Brain microvascular endothelial cell (primary cell): ENCODE measurements at regions not wholly inside any gene's neighbourhood (a gene's known extent, or its start where the extent isn't known, plus 50 kb on each side); places are given as distances from the start of the nearest gene placed in this dataset.
A peak's percentile ranks its signal among the peaks of the same experiment; 100 is the strongest.

Experiments
- DNase-seq: peaks from one replicate; pipeline ENCODE4 v3.0.0-alpha.2; 2020
- H3K27ac ChIP-seq: fragments of 250-450 bp; sonication (Bioruptor Pico); 2 replicates; pipeline ENCODE4 v1.5.1; 2020; ENCODE audit warnings: mild to moderate bottlenecking, moderate library complexity
- H3K27me3 ChIP-seq: fragments of 250-450 bp; sonication (Bioruptor Pico); replicated peaks from 2 replicates; pipeline ENCODE4 v1.5.1; 2020; ENCODE audit warnings: mild to moderate bottlenecking
- H3K36me3 ChIP-seq: fragments of 250-450 bp; sonication (Bioruptor Pico); replicated peaks from 2 replicates; pipeline ENCODE4 v1.5.1; 2020; ENCODE audit warnings: mild to moderate bottlenecking
- H3K4me3 ChIP-seq: 2 replicates; pipeline ENCODE4 v1.5.1; 2011; ENCODE audit warnings: low read depth, mild to moderate bottlenecking, control low read depth, low read length, moderate library complexity
- in situ Hi-C: cut with HindIII; loops from 2 replicates; pipeline ENCODE4 v1.10.0; 2017; ENCODE audit warnings: low sequenced_read_pairs, low pct_ligation_motif_present
- TF ChIP-seq, protein P1 (sequence below): IDR thresholded peaks from 2 replicates; pipeline ENCODE4 v1.5.1; 2011; ENCODE audit warnings: low read depth, mild to moderate bottlenecking, moderate library complexity, low read length, control low read depth, inconsistent platforms; ENCODE audit errors: missing control alignments

DNA sequence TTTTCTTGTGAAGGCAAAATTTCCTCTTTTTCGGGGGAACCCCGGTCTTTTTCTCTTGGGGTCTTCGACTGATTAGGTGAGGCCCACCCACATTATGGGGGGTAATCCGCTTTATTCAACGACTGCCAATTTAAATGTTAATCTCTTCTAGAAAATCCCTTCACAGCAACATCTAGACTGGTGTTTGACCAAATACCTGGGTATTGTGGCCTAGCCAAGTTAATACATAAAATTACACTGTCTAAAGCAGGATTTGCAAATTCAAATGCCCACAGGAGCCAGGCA is 170.0 kb upstream of the FOXN3 start:
- H3K4me3 ChIP-seq, result no peak overlapping the region
- H3K27ac ChIP-seq, result no peak overlapping the region
- in situ Hi-C loops, result no loop called here
- H3K36me3 ChIP-seq, result no peaks in the 10 kb centered on the region
- TF ChIP-seq, protein P1, sequence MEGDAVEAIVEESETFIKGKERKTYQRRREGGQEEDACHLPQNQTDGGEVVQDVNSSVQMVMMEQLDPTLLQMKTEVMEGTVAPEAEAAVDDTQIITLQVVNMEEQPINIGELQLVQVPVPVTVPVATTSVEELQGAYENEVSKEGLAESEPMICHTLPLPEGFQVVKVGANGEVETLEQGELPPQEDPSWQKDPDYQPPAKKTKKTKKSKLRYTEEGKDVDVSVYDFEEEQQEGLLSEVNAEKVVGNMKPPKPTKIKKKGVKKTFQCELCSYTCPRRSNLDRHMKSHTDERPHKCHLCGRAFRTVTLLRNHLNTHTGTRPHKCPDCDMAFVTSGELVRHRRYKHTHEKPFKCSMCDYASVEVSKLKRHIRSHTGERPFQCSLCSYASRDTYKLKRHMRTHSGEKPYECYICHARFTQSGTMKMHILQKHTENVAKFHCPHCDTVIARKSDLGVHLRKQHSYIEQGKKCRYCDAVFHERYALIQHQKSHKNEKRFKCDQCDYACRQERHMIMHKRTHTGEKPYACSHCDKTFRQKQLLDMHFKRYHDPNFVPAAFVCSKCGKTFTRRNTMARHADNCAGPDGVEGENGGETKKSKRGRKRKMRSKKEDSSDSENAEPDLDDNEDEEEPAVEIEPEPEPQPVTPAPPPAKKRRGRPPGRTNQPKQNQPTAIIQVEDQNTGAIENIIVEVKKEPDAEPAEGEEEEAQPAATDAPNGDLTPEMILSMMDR, result no peak
- H3K27me3 ChIP-seq, result no peaks in the 10 kb centered on the region
- no peak for DNase-seq

GRCh38 chr14:89586258-89587135 is 169.5 kb upstream of the FOXN3 start:
- in situ Hi-C loops, result no loop called here
- Histone ChIP-seq H3K36me3 (no peaks in the 10 kb centered on the region), H3K27me3 (no peaks in the 10 kb centered on the region), H3K4me3 (no peak overlapping the region), H3K27ac (no peak overlapping the region)
- no peak for DNase-seq
- TF ChIP-seq, protein P1, result no peak

DNA sequence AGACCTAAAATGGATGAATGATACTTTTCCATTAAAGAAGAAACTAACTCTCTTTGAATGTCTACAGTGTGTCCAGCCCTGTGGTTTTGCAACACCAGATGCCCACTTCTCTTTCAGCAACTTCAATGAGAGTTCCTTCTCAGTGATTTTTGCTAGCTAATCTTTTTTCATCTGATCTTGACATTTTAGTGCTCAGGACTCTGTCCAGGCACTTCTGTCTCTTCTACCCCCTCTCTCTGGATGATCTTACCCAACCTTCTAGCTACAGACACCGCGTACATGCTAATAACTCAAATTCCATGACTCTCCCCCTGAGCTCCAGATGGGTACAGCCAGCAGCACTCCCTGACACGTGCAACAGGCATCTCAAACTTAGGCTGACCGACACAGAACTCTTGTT is 161.1 kb upstream of the FOXN3 start:
- TF ChIP-seq, protein P1, result no peak
- DNase-seq, result peak; percentile 6
- no peaks in the 10 kb centered on the region for H3K36me3 ChIP-seq
- no peak overlapping the region for H3K4me3 ChIP-seq
- H3K27ac ChIP-seq, result no peak overlapping the region
- in situ Hi-C loops, result no loop called here
- no peaks in the 10 kb centered on the region for H3K27me3 ChIP-seq

DNA sequence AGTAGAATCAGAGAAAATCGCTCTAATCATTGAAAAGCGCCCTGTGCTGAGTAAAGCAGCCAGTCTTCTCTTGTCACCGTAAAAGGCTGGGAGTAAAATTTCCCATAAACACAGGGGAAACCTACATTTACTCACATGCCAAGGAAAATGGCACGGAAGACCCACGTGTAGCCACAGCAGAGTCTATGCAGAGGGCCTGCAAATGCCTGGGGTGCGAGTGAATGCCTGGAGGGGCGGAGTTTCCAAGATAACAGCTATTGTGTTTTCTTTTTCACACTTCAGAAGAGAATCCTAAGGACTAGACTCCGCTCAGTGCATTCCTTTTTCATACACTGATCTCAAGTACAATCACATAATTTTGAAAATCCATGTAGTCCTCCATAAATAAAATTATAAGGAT is 159.9 kb upstream of the FOXN3 start:
- no peaks in the 10 kb centered on the region for H3K36me3 ChIP-seq
- no peak for DNase-seq
- no peaks in the 10 kb centered on the region for H3K27me3 ChIP-seq
- no peak overlapping the region for H3K4me3 ChIP-seq
- H3K27ac ChIP-seq, result no peak overlapping the region
- in situ Hi-C loops, result no loop called here
- TF ChIP-seq, protein P1, result no peak

GRCh38 chr14:89576145-89576927 is 159.3 kb upstream of the FOXN3 start:
- TF ChIP-seq, protein P1, result no peak
- in situ Hi-C loops, result no loop called here
- no peak overlapping the region for H3K4me3 ChIP-seq
- H3K27ac ChIP-seq, result no peak overlapping the region
- peak; percentile 12 for DNase-seq
- no peaks in the 10 kb centered on the region for H3K27me3 ChIP-seq
- no peaks in the 10 kb centered on the region for H3K36me3 ChIP-seq
